WTC11 (cell line): ENCODE measurements at regions not wholly inside any gene's neighbourhood (a gene's known extent, or its start where the extent isn't known, plus 50 kb on each side); places are given as distances from the start of the nearest gene placed in this dataset.

Experiments
- ATAC-seq: fragments of 200-7000 bp; cut with Tn5 transposase; 2 replicates; pipeline ENCODE4 v1.10.0; 2021; ENCODE audit warnings: mild to moderate bottlenecking, moderate library complexity
- CTCF ChIA-PET: fragments of 300-600 bp; sonication (Branson Sonifier 250); formaldehyde crosslinking; loops from one replicate; lab custom pipeline; 2021; ENCODE audit warnings: antibody characterized with exemption; lab: Charles Lee
- POLR2A ChIA-PET: fragments of 350-600 bp; sonication (Branson Sonifier 250); formaldehyde crosslinking; loops from one replicate; lab custom pipeline; 2021; ENCODE audit warnings: antibody characterized with exemption; lab: Charles Lee
- DNase-seq: peaks from one replicate; pipeline ENCODE4 v3.0.0; 2021; ENCODE audit warnings: low spot score
- H3K27ac Mint-ChIP-seq: 2 replicates; pipeline ENCODE4 v1.8.0; 2021; ENCODE audit warnings: mixed read lengths
- H3K27me3 Mint-ChIP-seq: 2 replicates; pipeline ENCODE4 v1.8.0; 2021; ENCODE audit warnings: low read depth, mild to moderate bottlenecking, moderate library complexity, mixed read lengths
- H3K36me3 Mint-ChIP-seq: 2 replicates; pipeline ENCODE4 v1.8.0; 2021; ENCODE audit warnings: mixed read lengths
- H3K4me1 Mint-ChIP-seq: 2 replicates; pipeline ENCODE4 v1.8.0; 2022; ENCODE audit warnings: mixed read lengths
- H3K4me3 Mint-ChIP-seq: 2 replicates; pipeline ENCODE4 v1.8.0; 2021; ENCODE audit warnings: mild to moderate bottlenecking, moderate library complexity, mixed read lengths
- H3K9me3 Mint-ChIP-seq: 2 replicates; pipeline ENCODE4 v1.8.0; 2021; ENCODE audit warnings: mixed read lengths
- ATF1 ChIP-seq: sonication (generic); formaldehyde crosslinking; IDR thresholded peaks from 2 replicates; pipeline ENCODE4 v1.8.1; 2023; ENCODE audit warnings: mild to moderate bottlenecking, moderate library complexity, missing genetic modification reagents
- CREM ChIP-seq: sonication (generic); formaldehyde crosslinking; IDR thresholded peaks from 2 replicates; pipeline ENCODE4 v1.8.1; 2022; ENCODE audit warnings: mild to moderate bottlenecking, missing genetic modification reagents, moderate library complexity
- IRF2 ChIP-seq: sonication (generic); formaldehyde crosslinking; IDR thresholded peaks from 2 replicates; pipeline ENCODE4 v1.8.0; 2022; ENCODE audit warnings: low read depth, missing genetic modification reagents, borderline replicate concordance
- JAZF1 ChIP-seq: fragments of 250-450 bp; sonication (Bioruptor Pico); IDR thresholded peaks from 2 replicates; pipeline ENCODE4 v1.9.0; 2021; ENCODE audit warnings: moderate library complexity, mild to moderate bottlenecking, inconsistent platforms
- JUN ChIP-seq: sonication (generic); formaldehyde crosslinking; IDR thresholded peaks from 2 replicates; pipeline ENCODE4 v1.8.0; 2023; ENCODE audit warnings: mild to moderate bottlenecking, missing genetic modification reagents
- MYBL2 ChIP-seq: sonication (generic); formaldehyde crosslinking; IDR thresholded peaks from 2 replicates; pipeline ENCODE4 v1.8.1; 2023; ENCODE audit warnings: mild to moderate bottlenecking, moderate library complexity, missing genetic modification reagents
- NR1H2 ChIP-seq: sonication (generic); formaldehyde crosslinking; IDR thresholded peaks from 2 replicates; pipeline ENCODE4 v1.9.0; 2021; ENCODE audit warnings: mild to moderate bottlenecking, moderate library complexity, missing genetic modification reagents
- OVOL2 ChIP-seq: fragments of 250-450 bp; sonication (Bioruptor Pico); IDR thresholded peaks from 2 replicates; pipeline ENCODE4 v1.9.0; 2021; ENCODE audit warnings: mild to moderate bottlenecking, borderline replicate concordance
- PRRX2 ChIP-seq: fragments of 250-450 bp; sonication (Bioruptor Pico); IDR thresholded peaks from 2 replicates; pipeline ENCODE4 v1.8.0; 2021; ENCODE audit warnings: mild to moderate bottlenecking
- SMAD3 ChIP-seq: sonication (generic); formaldehyde crosslinking; IDR thresholded peaks from 2 replicates; pipeline ENCODE4 v1.8.0; 2022; ENCODE audit warnings: missing genetic modification reagents, mild to moderate bottlenecking, borderline replicate concordance
- TCF7 ChIP-seq: sonication (generic); formaldehyde crosslinking; IDR thresholded peaks from 2 replicates; pipeline ENCODE4 v1.8.0; 2022; ENCODE audit warnings: mild to moderate bottlenecking, low read depth, missing genetic modification reagents, moderate library complexity
- ZNF219 ChIP-seq: sonication (generic); formaldehyde crosslinking; IDR thresholded peaks from 2 replicates; pipeline ENCODE4 v1.8.0; 2023; ENCODE audit warnings: missing genetic modification reagents, mild to moderate bottlenecking, borderline replicate concordance
- ZNF396 ChIP-seq: fragments of 250-450 bp; sonication (Bioruptor Pico); IDR thresholded peaks from 2 replicates; pipeline ENCODE4 v1.8.0; 2021; ENCODE audit warnings: mild to moderate bottlenecking, moderate library complexity, borderline replicate concordance
- ZNF416 ChIP-seq: fragments of 250-450 bp; sonication (Bioruptor Pico); IDR thresholded peaks from 2 replicates; pipeline ENCODE4 v1.9.0; 2021; ENCODE audit warnings: mild to moderate bottlenecking, inconsistent platforms
- TF ChIP-seq, protein P1 (sequence below): sonication (generic); formaldehyde crosslinking; IDR thresholded peaks from 2 replicates; pipeline ENCODE4 v1.8.1; 2022; ENCODE audit warnings: mild to moderate bottlenecking, moderate library complexity, missing genetic modification reagents
- TF ChIP-seq, protein P2 (sequence below): sonication (generic); formaldehyde crosslinking; IDR thresholded peaks from 2 replicates; pipeline ENCODE4 v1.8.0; 2023; ENCODE audit warnings: missing genetic modification reagents, mild to moderate bottlenecking, borderline replicate concordance
- TF ChIP-seq, protein P3 (sequence below): sonication (generic); formaldehyde crosslinking; IDR thresholded peaks from 2 replicates; pipeline ENCODE4 v1.8.0; 2023; ENCODE audit warnings: missing genetic modification reagents
- TF ChIP-seq, protein P4 (sequence below): sonication (generic); formaldehyde crosslinking; conservative IDR thresholded peaks from 2 replicates; pipeline ENCODE4 v1.8.1; 2023; ENCODE audit warnings: mild to moderate bottlenecking, low read depth, missing genetic modification reagents, moderate library complexity
- TF ChIP-seq, protein P5 (sequence below): sonication (generic); formaldehyde crosslinking; IDR thresholded peaks from 2 replicates; pipeline ENCODE4 v1.8.1; 2023; ENCODE audit warnings: mild to moderate bottlenecking, missing genetic modification reagents, moderate library complexity
- TF ChIP-seq, protein P6 (sequence below): sonication (generic); formaldehyde crosslinking; IDR thresholded peaks from 2 replicates; pipeline ENCODE4 v1.8.0; 2022; ENCODE audit warnings: missing genetic modification reagents
- TF ChIP-seq, protein P7 (sequence below): sonication (generic); formaldehyde crosslinking; IDR thresholded peaks from 2 replicates; pipeline ENCODE4 v1.8.1; 2023; ENCODE audit warnings: mild to moderate bottlenecking, missing genetic modification reagents

DNA sequence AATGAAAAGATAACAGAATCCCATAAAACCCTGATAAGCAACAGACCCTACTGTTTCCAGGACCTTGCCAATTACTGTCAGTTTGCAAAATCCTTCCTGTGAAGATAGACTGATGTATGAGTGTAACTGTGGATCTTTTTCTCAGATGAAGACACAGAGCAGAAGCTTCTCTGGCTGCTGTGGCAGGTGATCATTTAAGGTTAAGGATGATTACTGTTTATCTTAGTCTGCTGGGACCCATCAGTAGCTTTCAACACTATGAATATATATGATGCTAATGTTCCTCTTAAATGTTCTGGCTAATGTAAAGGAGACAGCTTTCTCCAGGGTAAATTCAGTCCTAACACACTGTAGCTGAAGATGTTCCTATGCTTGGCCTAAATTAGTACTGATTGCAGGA is 56.0 kb upstream of the CTTNBP2 start:
- Mint-ChIP-seq H3K9me3 (peaks cover 18% of the 10 kb centered on the region), H3K27ac (no peak overlapping the region), H3K4me3 (no peak overlapping the region), H3K4me1 (peaks cover 18% of the 10 kb centered on the region), H3K36me3 (peaks cover 6% of the 10 kb centered on the region), H3K27me3 (no peaks in the 10 kb centered on the region)
- ATAC-seq (no peak), DNase-seq (no peak)
- ChIA-PET CTCF (interaction anchor here (1.9 kb wide), 1 partner anchor 10 kb away, joined by 5 read pairs; no protein-coding TSS in a partner anchor), POLR2A (interaction anchor here (0.6 kb wide), 1 partner anchor 96 kb away, joined by 3 read pairs; no protein-coding TSS in a partner anchor)
- TF ChIP-seq NR1H2 (CRISPR knock-in tag) (no peak), OVOL2 (CRISPR knock-in tag) (no peak), JAZF1 (CRISPR knock-in tag) (no peak), JUN (CRISPR knock-in tag) (no peak)
- TF ChIP-seq, protein P1, sequence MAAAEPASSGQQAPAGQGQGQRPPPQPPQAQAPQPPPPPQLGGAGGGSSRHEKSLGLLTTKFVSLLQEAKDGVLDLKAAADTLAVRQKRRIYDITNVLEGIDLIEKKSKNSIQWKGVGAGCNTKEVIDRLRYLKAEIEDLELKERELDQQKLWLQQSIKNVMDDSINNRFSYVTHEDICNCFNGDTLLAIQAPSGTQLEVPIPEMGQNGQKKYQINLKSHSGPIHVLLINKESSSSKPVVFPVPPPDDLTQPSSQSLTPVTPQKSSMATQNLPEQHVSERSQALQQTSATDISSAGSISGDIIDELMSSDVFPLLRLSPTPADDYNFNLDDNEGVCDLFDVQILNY (CRISPR knock-in tag) = no peak
- TF ChIP-seq, protein P2, sequence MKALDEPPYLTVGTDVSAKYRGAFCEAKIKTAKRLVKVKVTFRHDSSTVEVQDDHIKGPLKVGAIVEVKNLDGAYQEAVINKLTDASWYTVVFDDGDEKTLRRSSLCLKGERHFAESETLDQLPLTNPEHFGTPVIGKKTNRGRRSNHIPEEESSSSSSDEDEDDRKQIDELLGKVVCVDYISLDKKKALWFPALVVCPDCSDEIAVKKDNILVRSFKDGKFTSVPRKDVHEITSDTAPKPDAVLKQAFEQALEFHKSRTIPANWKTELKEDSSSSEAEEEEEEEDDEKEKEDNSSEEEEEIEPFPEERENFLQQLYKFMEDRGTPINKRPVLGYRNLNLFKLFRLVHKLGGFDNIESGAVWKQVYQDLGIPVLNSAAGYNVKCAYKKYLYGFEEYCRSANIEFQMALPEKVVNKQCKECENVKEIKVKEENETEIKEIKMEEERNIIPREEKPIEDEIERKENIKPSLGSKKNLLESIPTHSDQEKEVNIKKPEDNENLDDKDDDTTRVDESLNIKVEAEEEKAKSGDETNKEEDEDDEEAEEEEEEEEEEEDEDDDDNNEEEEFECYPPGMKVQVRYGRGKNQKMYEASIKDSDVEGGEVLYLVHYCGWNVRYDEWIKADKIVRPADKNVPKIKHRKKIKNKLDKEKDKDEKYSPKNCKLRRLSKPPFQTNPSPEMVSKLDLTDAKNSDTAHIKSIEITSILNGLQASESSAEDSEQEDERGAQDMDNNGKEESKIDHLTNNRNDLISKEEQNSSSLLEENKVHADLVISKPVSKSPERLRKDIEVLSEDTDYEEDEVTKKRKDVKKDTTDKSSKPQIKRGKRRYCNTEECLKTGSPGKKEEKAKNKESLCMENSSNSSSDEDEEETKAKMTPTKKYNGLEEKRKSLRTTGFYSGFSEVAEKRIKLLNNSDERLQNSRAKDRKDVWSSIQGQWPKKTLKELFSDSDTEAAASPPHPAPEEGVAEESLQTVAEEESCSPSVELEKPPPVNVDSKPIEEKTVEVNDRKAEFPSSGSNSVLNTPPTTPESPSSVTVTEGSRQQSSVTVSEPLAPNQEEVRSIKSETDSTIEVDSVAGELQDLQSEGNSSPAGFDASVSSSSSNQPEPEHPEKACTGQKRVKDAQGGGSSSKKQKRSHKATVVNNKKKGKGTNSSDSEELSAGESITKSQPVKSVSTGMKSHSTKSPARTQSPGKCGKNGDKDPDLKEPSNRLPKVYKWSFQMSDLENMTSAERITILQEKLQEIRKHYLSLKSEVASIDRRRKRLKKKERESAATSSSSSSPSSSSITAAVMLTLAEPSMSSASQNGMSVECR = no peak

DNA sequence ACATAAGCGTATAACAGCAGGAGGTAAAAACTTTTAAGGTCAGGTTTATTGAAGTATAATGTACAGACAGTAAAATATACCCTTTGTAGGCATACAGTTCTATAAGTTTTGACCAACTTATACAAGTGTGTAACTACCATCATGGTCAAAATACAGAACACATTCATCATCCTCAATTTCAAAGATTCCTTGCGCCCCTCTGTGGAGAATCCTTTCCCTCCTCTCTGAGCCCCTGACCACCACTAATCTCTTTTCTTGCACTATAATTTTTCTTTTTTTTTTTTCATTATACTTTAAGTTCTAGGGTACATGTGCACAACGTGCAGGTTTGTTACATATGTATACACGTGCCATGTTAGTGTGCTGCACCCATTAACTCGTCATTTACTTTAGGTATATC is 58.1 kb upstream of the CTTNBP2 start:
- DNase-seq (no peak), ATAC-seq (no peak; the same call in 1 of the 2 replicates)
- peaks cover 6% of the 10 kb centered on the region for H3K36me3 Mint-ChIP-seq
- CTCF ChIA-PET = interaction anchor here (1.0 kb wide), 1 partner anchor 62 kb away, joined by 3 read pairs; no protein-coding TSS in a partner anchor
- POLR2A ChIA-PET = no interaction called here
- no peaks in the 10 kb centered on the region for H3K27me3 Mint-ChIP-seq
- H3K9me3 Mint-ChIP-seq = peaks cover 18% of the 10 kb centered on the region
- 0 out of 2 replicates have a peak, but pooled peaks cover 4% of the 10 kb centered on the region for H3K4me1 Mint-ChIP-seq
- H3K4me3 Mint-ChIP-seq = no peak overlapping the region
- H3K27ac Mint-ChIP-seq = no peak overlapping the region
- TF ChIP-seq CREM (CRISPR knock-in tag) (no peak), NR1H2 (CRISPR knock-in tag) (no peak), IRF2 (CRISPR knock-in tag) (no peak), TCF7 (CRISPR knock-in tag) (no peak), MYBL2 (CRISPR knock-in tag) (no peak), SMAD3 (CRISPR knock-in tag) (no peak), ATF1 (no peak), JUN (CRISPR knock-in tag) (no peak), ZNF416 (CRISPR knock-in tag) (no peak), ZNF396 (CRISPR knock-in tag) (no peak), PRRX2 (no peak), ZNF219 (CRISPR knock-in tag) (no peak)
- TF ChIP-seq, protein P3, sequence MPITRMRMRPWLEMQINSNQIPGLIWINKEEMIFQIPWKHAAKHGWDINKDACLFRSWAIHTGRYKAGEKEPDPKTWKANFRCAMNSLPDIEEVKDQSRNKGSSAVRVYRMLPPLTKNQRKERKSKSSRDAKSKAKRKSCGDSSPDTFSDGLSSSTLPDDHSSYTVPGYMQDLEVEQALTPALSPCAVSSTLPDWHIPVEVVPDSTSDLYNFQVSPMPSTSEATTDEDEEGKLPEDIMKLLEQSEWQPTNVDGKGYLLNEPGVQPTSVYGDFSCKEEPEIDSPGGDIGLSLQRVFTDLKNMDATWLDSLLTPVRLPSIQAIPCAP (CRISPR knock-in tag) = no peak
- TF ChIP-seq, protein P4, sequence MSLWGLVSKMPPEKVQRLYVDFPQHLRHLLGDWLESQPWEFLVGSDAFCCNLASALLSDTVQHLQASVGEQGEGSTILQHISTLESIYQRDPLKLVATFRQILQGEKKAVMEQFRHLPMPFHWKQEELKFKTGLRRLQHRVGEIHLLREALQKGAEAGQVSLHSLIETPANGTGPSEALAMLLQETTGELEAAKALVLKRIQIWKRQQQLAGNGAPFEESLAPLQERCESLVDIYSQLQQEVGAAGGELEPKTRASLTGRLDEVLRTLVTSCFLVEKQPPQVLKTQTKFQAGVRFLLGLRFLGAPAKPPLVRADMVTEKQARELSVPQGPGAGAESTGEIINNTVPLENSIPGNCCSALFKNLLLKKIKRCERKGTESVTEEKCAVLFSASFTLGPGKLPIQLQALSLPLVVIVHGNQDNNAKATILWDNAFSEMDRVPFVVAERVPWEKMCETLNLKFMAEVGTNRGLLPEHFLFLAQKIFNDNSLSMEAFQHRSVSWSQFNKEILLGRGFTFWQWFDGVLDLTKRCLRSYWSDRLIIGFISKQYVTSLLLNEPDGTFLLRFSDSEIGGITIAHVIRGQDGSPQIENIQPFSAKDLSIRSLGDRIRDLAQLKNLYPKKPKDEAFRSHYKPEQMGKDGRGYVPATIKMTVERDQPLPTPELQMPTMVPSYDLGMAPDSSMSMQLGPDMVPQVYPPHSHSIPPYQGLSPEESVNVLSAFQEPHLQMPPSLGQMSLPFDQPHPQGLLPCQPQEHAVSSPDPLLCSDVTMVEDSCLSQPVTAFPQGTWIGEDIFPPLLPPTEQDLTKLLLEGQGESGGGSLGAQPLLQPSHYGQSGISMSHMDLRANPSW (CRISPR knock-in tag) = no peak
- TF ChIP-seq, protein P5, sequence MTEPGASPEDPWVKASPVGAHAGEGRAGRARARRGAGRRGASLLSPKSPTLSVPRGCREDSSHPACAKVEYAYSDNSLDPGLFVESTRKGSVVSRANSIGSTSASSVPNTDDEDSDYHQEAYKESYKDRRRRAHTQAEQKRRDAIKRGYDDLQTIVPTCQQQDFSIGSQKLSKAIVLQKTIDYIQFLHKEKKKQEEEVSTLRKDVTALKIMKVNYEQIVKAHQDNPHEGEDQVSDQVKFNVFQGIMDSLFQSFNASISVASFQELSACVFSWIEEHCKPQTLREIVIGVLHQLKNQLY (CRISPR knock-in tag) = no peak
- TF ChIP-seq, protein P6, sequence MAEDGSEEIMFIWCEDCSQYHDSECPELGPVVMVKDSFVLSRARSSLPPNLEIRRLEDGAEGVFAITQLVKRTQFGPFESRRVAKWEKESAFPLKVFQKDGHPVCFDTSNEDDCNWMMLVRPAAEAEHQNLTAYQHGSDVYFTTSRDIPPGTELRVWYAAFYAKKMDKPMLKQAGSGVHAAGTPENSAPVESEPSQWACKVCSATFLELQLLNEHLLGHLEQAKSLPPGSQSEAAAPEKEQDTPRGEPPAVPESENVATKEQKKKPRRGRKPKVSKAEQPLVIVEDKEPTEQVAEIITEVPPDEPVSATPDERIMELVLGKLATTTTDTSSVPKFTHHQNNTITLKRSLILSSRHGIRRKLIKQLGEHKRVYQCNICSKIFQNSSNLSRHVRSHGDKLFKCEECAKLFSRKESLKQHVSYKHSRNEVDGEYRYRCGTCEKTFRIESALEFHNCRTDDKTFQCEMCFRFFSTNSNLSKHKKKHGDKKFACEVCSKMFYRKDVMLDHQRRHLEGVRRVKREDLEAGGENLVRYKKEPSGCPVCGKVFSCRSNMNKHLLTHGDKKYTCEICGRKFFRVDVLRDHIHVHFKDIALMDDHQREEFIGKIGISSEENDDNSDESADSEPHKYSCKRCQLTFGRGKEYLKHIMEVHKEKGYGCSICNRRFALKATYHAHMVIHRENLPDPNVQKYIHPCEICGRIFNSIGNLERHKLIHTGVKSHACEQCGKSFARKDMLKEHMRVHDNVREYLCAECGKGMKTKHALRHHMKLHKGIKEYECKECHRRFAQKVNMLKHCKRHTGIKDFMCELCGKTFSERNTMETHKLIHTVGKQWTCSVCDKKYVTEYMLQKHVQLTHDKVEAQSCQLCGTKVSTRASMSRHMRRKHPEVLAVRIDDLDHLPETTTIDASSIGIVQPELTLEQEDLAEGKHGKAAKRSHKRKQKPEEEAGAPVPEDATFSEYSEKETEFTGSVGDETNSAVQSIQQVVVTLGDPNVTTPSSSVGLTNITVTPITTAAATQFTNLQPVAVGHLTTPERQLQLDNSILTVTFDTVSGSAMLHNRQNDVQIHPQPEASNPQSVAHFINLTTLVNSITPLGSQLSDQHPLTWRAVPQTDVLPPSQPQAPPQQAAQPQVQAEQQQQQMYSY (CRISPR knock-in tag) = no peak
- TF ChIP-seq, protein P7, sequence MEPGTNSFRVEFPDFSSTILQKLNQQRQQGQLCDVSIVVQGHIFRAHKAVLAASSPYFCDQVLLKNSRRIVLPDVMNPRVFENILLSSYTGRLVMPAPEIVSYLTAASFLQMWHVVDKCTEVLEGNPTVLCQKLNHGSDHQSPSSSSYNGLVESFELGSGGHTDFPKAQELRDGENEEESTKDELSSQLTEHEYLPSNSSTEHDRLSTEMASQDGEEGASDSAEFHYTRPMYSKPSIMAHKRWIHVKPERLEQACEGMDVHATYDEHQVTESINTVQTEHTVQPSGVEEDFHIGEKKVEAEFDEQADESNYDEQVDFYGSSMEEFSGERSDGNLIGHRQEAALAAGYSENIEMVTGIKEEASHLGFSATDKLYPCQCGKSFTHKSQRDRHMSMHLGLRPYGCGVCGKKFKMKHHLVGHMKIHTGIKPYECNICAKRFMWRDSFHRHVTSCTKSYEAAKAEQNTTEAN (CRISPR knock-in tag) = no peak
